ENCODE measurements at regions not wholly inside any gene's neighbourhood (a gene's known extent, or its start where the extent isn't known, plus 50 kb on each side); places are given as distances from the start of the nearest gene placed in this dataset.
A peak's percentile ranks its signal among the peaks of the same experiment; 100 is the strongest.
"Not testable (repeated sequence)": the region's sequence is repeated elsewhere in the genome, so short reads cannot be mapped to it uniquely, and the experiment has no call there.

- Mint-ChIP-seq H3K27ac (peak overlapping the region in 1 of 10 donors; percentile 42), H3K36me3 (no peaks in the 10 kb centered on the region), H3K27me3 (peaks cover 0 to 6% (median 1%) of the 10 kb centered on the region in 5 donors), H3K9me3 (no peaks in the 10 kb centered on the region), H3K4me1 (peaks cover 0 to 1% (median 0%) of the 10 kb centered on the region in 4 donors), H3K4me3 (no peak overlapping the region)
- DNase-seq (no peak), ATAC-seq (no peak)
- POLR2A ChIA-PET, result no interaction called here
These were observed 50.9 kb upstream of the MITF start for GRCh38 chr3:69688400-69688799.

GRCh38 chr3:69687641-69688040 is 51.6 kb upstream of the MITF start:
- H3K4me1 Mint-ChIP-seq, result peaks cover 0 to 1% (median 0%) of the 10 kb centered on the region in 4 donors
- POLR2A ChIA-PET, result no interaction called here
- no peak overlapping the region for H3K4me3 Mint-ChIP-seq
- ATAC-seq, result no peak
- no peak overlapping the region for H3K27ac Mint-ChIP-seq
- no peaks in the 10 kb centered on the region for H3K9me3 Mint-ChIP-seq
- H3K36me3 Mint-ChIP-seq, result no peaks in the 10 kb centered on the region
- H3K27me3 Mint-ChIP-seq, result peaks cover 0 to 6% (median 1%) of the 10 kb centered on the region in 5 donors
- DNase-seq, result no peak

GRCh38 chr3:69686056-69686455 is 53.2 kb upstream of the MITF start:
- Mint-ChIP-seq H3K36me3 (no peaks in the 10 kb centered on the region), H3K27ac (no peak overlapping the region), H3K4me1 (peaks cover 0 to 1% (median 0%) of the 10 kb centered on the region in 4 donors), H3K4me3 (no peak overlapping the region), H3K27me3 (peaks cover 0 to 6% (median 1%) of the 10 kb centered on the region in 5 donors), H3K9me3 (peaks cover 0 to 2% (median 0%) of the 10 kb centered on the region in 9 donors)
- POLR2A ChIA-PET, result no interaction called here
- ATAC-seq, result no peak
- DNase-seq, result no peak

- H3K36me3 Mint-ChIP-seq, result no peaks in the 10 kb centered on the region
- peaks cover 0 to 6% (median 2%) of the 10 kb centered on the region in 5 donors for H3K27me3 Mint-ChIP-seq
- POLR2A ChIA-PET, result no interaction called here
- H3K9me3 Mint-ChIP-seq, result peaks cover 0 to 3% (median 0%) of the 10 kb centered on the region in 9 donors
- DNase-seq, result no peak
- no peak overlapping the region for H3K27ac Mint-ChIP-seq
- ATAC-seq, result no peak
- H3K4me1 Mint-ChIP-seq, result peaks cover 0 to 1% (median 0%) of the 10 kb centered on the region in 4 donors
- H3K4me3 Mint-ChIP-seq, result no peak overlapping the region
These were observed 54.8 kb upstream of the MITF start for GRCh38 chr3:69684309-69684961.

- Mint-ChIP-seq H3K4me3 (no peak overlapping the region), H3K9me3 (peaks cover 0 to 3% (median 0%) of the 10 kb centered on the region in 9 donors), H3K36me3 (no peaks in the 10 kb centered on the region), H3K27ac (no peak overlapping the region), H3K27me3 (peaks cover 0 to 9% (median 5%) of the 10 kb centered on the region in 5 donors), H3K4me1 (peaks cover 0 to 2% (median under 1%) of the 10 kb centered on the region in 4 donors)
- ATAC-seq (no peak), DNase-seq (no peak)
- POLR2A ChIA-PET, result no interaction called here
These were observed 56.0 kb upstream of the MITF start for GRCh38 chr3:69683082-69683806.

GRCh38 chr3:69677456-69677855 is 61.8 kb upstream of the MITF start:
- ATAC-seq, H3K4me1 Mint-ChIP-seq, H3K36me3 Mint-ChIP-seq, H3K4me3 Mint-ChIP-seq, H3K9me3 Mint-ChIP-seq, DNase-seq, H3K27ac Mint-ChIP-seq, POLR2A ChIA-PET: not testable (repeated sequence)
- peaks cover 0 to 11% (median 5%) of the 10 kb centered on the region in 5 donors for H3K27me3 Mint-ChIP-seq

GRCh38 chr3:69675786-69676530 is 63.3 kb upstream of the MITF start:
- ATAC-seq, result no peak
- Mint-ChIP-seq H3K4me1 (peaks cover 0 to 2% (median 0%) of the 10 kb centered on the region in 4 donors), H3K4me3 (no peak overlapping the region), H3K9me3 (no peaks in the 10 kb centered on the region), H3K27me3 (peaks cover 0 to 11% (median 8%) of the 10 kb centered on the region in 5 donors), H3K27ac (no peak overlapping the region), H3K36me3 (no peaks in the 10 kb centered on the region)
- POLR2A ChIA-PET, result no interaction called here
- no peak for DNase-seq

GRCh38 chr3:69674752-69675151 is 64.5 kb upstream of the MITF start:
- Mint-ChIP-seq H3K27me3 (peaks cover 0 to 11% (median 8%) of the 10 kb centered on the region in 5 donors), H3K9me3 (no peaks in the 10 kb centered on the region), H3K36me3 (no peaks in the 10 kb centered on the region), H3K4me3 (no peak overlapping the region), H3K4me1 (peaks cover 0 to 2% (median 0%) of the 10 kb centered on the region in 4 donors), H3K27ac (no peak overlapping the region)
- ATAC-seq (no peak), DNase-seq (no peak)
- POLR2A ChIA-PET, result no interaction called here

GRCh38 chr3:69671082-69671952 is 67.9 kb upstream of the MITF start:
- no peak for DNase-seq
- H3K9me3 Mint-ChIP-seq, result peaks cover 0 to 3% (median 0%) of the 10 kb centered on the region in 9 donors
- peaks cover 0 to 3% (median 0%) of the 10 kb centered on the region in 5 donors for H3K27me3 Mint-ChIP-seq
- H3K4me3 Mint-ChIP-seq, result no peak overlapping the region
- ATAC-seq, result no peak
- no peak overlapping the region for H3K27ac Mint-ChIP-seq
- POLR2A ChIA-PET, result no interaction called here
- H3K4me1 Mint-ChIP-seq, result no peaks in the 10 kb centered on the region
- H3K36me3 Mint-ChIP-seq, result no peaks in the 10 kb centered on the region

- Mint-ChIP-seq H3K27ac (no peak overlapping the region), H3K4me3 (no peak overlapping the region), H3K27me3 (peaks cover 0 to 3% (median 0%) of the 10 kb centered on the region in 5 donors), H3K4me1 (no peaks in the 10 kb centered on the region), H3K9me3 (peaks cover 0 to 3% (median 0%) of the 10 kb centered on the region in 9 donors), H3K36me3 (no peaks in the 10 kb centered on the region)
- ATAC-seq (no peak), DNase-seq (no peak)
- POLR2A ChIA-PET, result no interaction called here
These were observed 70.2 kb upstream of the MITF start for GRCh38 chr3:69669070-69669469.

- DNase-seq, result no peak
- no peaks in the 10 kb centered on the region for H3K4me1 Mint-ChIP-seq
- no peak for ATAC-seq
- H3K36me3 Mint-ChIP-seq, result no peaks in the 10 kb centered on the region
- peaks cover 0 to 3% (median 0%) of the 10 kb centered on the region in 5 donors for H3K27me3 Mint-ChIP-seq
- H3K4me3 Mint-ChIP-seq, result no peak overlapping the region
- H3K9me3 Mint-ChIP-seq, result peaks cover 0 to 3% (median 0%) of the 10 kb centered on the region in 9 donors
- no peak overlapping the region for H3K27ac Mint-ChIP-seq
- POLR2A ChIA-PET, result no interaction called here
These were observed 74.1 kb upstream of the MITF start for GRCh38 chr3:69665026-69665737.

GRCh38 chr3:69660631-69661030 is 78.6 kb upstream of the MITF start:
- H3K4me1 Mint-ChIP-seq, result no peaks in the 10 kb centered on the region
- no peak overlapping the region for H3K4me3 Mint-ChIP-seq
- peaks cover 0 to 4% (median 0%) of the 10 kb centered on the region in 9 donors for H3K9me3 Mint-ChIP-seq
- no peak overlapping the region for H3K27ac Mint-ChIP-seq
- no peaks in the 10 kb centered on the region for H3K36me3 Mint-ChIP-seq
- ATAC-seq (no peak), DNase-seq (no peak)
- H3K27me3 Mint-ChIP-seq, result peaks cover 0 to 6% (median 0%) of the 10 kb centered on the region in 5 donors
- POLR2A ChIA-PET, result no interaction called here
